ENCODE measurements at regions not wholly inside any gene's neighbourhood (a gene's known extent, or its start where the extent isn't known, plus 50 kb on each side); places are given as distances from the start of the nearest gene placed in this dataset.

- Histone ChIP-seq H3K4me2 (ENCODE audit: insufficient read depth in 1 of 2, low read depth in 2 of 2, low read length in 2 of 2) (no peak overlapping the region), H3K9me3 (ENCODE audit: insufficient read depth in 2 of 2, low read depth in 1 of 2, low read length in 1 of 2) (peaks cover 5 to 9% of the 10 kb centered on the region in 2 experiments; a peak in 3 of 4 replicates), H3K18ac (ENCODE audit: extremely low read depth, low read length) (no peak overlapping the region), H3K4me1 (replicated peaks in 1 of 4; ENCODE audit: control insufficient read depth in 3 of 4, insufficient read depth in 4 of 4, low read length in 3 of 4) (peaks cover 5 to 15% (median 11%) of the 10 kb centered on the region in 4 experiments), H2BK12ac (ENCODE audit: low read depth, low read length) (no peak overlapping the region), H3K79me1 (ENCODE audit: low read depth, low read length) (no peaks in the 10 kb centered on the region), H3K4me3 (ENCODE audit: extremely low read depth in 1 of 4, insufficient read depth in 2 of 4, low read depth in 3 of 4, low read length in 4 of 4) (no peak overlapping the region), H2BK120ac (replicated peaks; ENCODE audit: low read depth, low read length) (no peak overlapping the region), H3K14ac (ENCODE audit: insufficient read length) (no peak overlapping the region), H3K23ac (ENCODE audit: insufficient read length) (no peak overlapping the region), H3K27me3 (replicated peaks in 1 of 4; ENCODE audit: control insufficient read depth in 3 of 4, extremely low read depth in 1 of 4, insufficient read depth in 3 of 4, low read length in 3 of 4) (peaks cover 0 to 2% (median 0%) of the 10 kb centered on the region in 4 experiments; a peak in 2 of 7 replicates), H3K9ac (replicated peaks in 1 of 4; ENCODE audit: extremely low read depth in 1 of 4, low read depth in 3 of 4, low read length in 3 of 4) (no peak overlapping the region), H2BK15ac (ENCODE audit: low read length) (no peak overlapping the region), H3K79me2 (ENCODE audit: control insufficient read depth in 1 of 2, insufficient read depth in 2 of 2, low read length in 2 of 2) (no peaks in the 10 kb centered on the region), H2AK5ac (ENCODE audit: low read depth, low read length) (no peak overlapping the region), H3K23me2 (ENCODE audit: low read depth, low read length) (no peaks in the 10 kb centered on the region), H2AFZ (ENCODE audit: low read length) (no peak overlapping the region), H3K36me3 (ENCODE audit: control insufficient read depth in 2 of 4, insufficient read depth in 4 of 4, low read length in 3 of 4) (no peaks in the 10 kb centered on the region), H4K91ac (replicated peaks; ENCODE audit: insufficient read length, low read length) (no peak overlapping the region), H3K4ac (replicated peaks; ENCODE audit: insufficient read length, low read depth, low read length) (no peak overlapping the region), H2BK5ac (ENCODE audit: low read depth, low read length) (no peak overlapping the region), H4K20me1 (replicated peaks in 1 of 2; ENCODE audit: control insufficient read depth in 1 of 2, insufficient read depth in 2 of 2, low read length in 2 of 2) (peaks cover 0 to 2% of the 10 kb centered on the region in 2 experiments), H3K56ac (replicated peaks; ENCODE audit: insufficient read length, low read depth, low read length) (no peak overlapping the region), H4K8ac (ENCODE audit: extremely low read depth, insufficient read depth, low read length) (no peak overlapping the region; the same call in 1 of the 2 replicates), H3K27ac (ENCODE audit: low read depth, low read length) (no peak overlapping the region), H4K5ac (ENCODE audit: insufficient read length, low read depth, low read length) (no peak overlapping the region), H2BK20ac (ENCODE audit: low read length) (no peak overlapping the region)
- WGBS, 2 experiments (ENCODE audit: extremely low coverage in 1 of 2, insufficient coverage in 1 of 2, insufficient read length in 1 of 2, insufficient replicate concordance in 2 of 2, low coverage in 1 of 2, low lambda C conversion rate in 2 of 2, missing lambda C conversion rate in 1 of 2), result 83% methylated on average over 5 of the region's 5 CpGs; no CpG with 5 or more reads in 1 of the 2 experiments
- ChIA-PET POLR2A (ENCODE audit: partially characterized antibody) (interaction anchor here (0.7 to 4.1 kb wide), 2 partner anchors 12 to 13 kb away, joined by 4 to 22 read pairs; no protein-coding TSS in a partner anchor), CTCF (ENCODE audit: partially characterized antibody) (interaction anchor here (1.1 kb wide), 1 partner anchor 134 kb away, joined by 3 read pairs; no protein-coding TSS in a partner anchor)
- FAIRE-seq, result no peak
- no peak for TF ChIP-seq SAP30 (IDR thresholded peaks at IDR 0.05; ENCODE audit: insufficient read depth, insufficient replicate concordance, low read length)
- DNase-seq (ENCODE audit: low read depth in 1 of 2, low spot score in 2 of 2), result no peak
Measured at GRCh38 chr9:129471201-129472019, 149.5 kb downstream of the C9orf50 start.
